GM18873 (cell line): ENCODE measurements at regions not wholly inside any gene's neighbourhood (a gene's known extent, or its start where the extent isn't known, plus 50 kb on each side); places are given as distances from the start of the nearest gene placed in this dataset.
"Not testable (repeated sequence)": the region's sequence is repeated elsewhere in the genome, so short reads cannot be mapped to it uniquely, and the experiment has no call there.

Source experiments
- ATAC-seq: cut with Tn5 transposase; IDR thresholded peaks from one replicate; pipeline ENCODE4 v1.9.1; 2021; ENCODE audit warnings: mild to moderate bottlenecking, moderate library complexity, moderate number of reproducible peaks; ENCODE audit not compliant: unreplicated experiment, low FRiP score

GRCh38 chr2:139469985-139470384, 689.8 kb upstream of the NXPH2 start:
- ATAC-seq = no peak

- ATAC-seq = no peak
Measured at GRCh38 chr2:139465789-139466188, 685.6 kb upstream of the NXPH2 start.

DNA sequence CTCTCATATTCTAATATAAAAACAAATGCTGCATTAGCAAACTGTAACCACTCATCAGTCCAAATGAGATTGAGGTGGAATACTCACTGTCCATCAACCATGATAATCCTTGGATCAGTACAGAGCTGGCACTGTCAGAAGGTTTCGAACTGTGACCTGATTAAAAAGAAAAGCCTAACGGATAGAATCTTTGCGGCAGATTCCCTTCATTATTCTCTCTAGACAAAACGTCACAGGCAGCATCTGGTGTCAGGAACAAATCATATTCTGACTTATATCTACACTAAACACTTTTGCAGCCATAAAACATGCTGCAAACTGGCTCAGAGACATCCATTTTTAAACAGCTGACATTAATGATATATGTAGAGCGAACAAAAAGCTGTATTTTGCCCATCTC, 677.7 kb upstream of the NXPH2 start:
- ATAC-seq = no peak

GRCh38 chr2:139454251-139454650, 674.1 kb upstream of the NXPH2 start:
- ATAC-seq = no peak

- no peak for ATAC-seq
Measured at GRCh38 chr2:139439100-139439499, 658.9 kb upstream of the NXPH2 start.

DNA sequence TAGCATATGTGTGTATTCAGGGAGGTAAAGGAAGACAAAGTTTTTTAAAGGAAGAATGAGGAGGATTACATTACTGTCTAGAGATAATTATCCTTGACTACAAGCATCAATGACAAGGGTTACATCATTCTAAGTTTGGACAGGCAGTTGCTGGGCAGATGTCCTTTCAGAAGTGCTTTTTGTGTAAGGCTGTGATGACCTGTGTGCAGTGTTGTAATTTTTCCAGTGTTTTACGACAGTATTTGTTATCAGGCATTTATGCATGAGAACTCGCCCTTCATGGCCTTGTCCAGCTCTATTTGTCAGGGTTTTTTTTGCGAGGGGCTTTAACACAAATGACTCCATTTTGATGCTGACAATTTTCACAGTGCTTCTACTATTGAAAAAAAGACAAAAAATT, 658.3 kb upstream of the NXPH2 start:
- no peak for ATAC-seq

GRCh38 chr2:139427164-139427563, 647.0 kb upstream of the NXPH2 start:
- no peak for ATAC-seq

DNA sequence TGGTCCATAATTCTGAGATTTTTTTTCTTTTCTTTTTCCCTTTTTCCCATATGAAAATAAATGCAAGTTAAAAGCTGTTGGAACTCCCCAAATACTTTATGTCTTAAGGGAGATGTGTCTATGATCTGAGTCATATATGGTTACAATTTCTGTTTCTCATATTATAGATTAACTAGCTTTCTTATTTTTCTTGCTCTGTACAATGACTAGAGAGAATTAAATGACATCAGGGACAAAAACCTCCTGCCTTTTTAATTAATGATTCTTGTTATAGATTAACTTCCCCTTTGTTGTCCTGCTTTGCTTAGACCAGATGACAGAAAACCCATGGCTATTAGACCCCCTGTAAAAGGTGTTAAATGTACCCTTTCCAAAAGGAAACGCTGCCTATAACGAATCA, 643.9 kb upstream of the NXPH2 start:
- ATAC-seq = no peak

DNA sequence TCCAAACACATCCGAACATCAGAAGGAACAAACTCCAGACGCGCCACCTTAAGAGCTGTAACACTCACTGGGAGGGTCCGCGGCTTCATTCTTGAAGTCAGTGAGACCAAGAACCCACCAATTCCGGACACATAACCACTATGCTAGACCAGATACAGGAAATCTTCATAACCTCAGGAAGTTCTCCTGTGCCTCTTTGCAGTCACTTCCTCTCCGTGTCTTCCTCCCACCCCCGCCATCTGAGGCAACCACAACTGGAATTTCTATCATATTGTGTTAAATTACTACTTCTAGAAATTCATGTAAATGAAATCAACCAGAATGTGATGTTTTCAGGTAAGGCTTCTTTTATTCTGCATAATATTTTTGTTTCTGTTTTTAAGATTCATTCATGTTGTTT, 631.0 kb upstream of the NXPH2 start:
- no peak for ATAC-seq

DNA sequence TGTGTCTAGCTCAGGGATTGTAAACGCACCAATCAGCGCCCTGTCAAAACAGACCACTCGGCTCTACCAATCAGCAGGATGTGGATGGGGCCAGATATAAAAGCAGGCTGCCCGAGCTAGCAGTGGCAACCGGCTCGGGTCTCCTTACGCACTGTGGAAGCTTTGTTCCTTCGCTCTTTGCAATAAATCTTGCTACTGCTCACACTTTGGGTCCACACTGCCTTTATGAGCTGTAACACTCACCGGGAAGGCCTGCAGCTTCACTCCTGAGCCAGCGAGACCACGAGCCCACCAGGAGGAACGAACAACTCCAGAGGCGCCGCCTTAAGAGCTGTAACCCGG, 630.6 kb upstream of the NXPH2 start:
- not testable (repeated sequence) for ATAC-seq

DNA sequence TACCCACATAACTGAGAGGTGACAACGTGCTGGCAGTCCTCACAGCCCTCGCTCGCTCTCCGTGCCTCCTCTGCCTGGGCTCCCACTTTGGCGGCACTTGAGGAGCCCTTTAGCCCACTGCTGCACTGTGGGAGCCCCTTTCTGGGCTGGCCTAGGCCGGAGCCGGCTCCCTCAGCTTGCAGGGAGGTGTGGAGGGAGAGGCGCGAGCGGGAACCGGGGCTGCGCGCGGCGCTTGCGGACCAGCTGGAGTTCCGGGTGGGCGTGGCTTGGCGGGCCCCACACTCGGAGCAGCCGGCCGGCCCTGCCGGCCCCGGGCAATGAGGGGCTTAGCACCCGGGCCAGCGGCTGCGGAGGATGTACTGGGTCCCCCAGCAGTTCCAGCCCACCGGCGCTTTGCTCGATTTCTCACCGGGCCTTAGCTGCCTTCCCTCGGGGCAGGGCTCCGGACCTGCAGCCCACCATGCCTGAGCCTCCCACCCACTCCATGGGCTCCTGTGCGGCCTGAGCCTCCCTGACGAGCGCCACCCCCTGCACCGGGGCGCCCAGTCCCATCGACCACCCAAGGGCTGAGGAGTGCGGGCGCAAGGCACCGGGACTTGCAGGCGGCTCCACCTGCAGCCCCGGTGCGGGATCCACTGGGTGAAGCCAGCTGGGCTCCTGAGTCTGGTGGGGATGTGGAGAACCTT, 630.1 kb upstream of the NXPH2 start:
- not testable (repeated sequence) for ATAC-seq

GRCh38 chr2:139409212-139409611, 629.0 kb upstream of the NXPH2 start:
- no peak for ATAC-seq

- ATAC-seq = no peak
Measured at GRCh38 chr2:139403948-139404347, 623.8 kb upstream of the NXPH2 start.

DNA sequence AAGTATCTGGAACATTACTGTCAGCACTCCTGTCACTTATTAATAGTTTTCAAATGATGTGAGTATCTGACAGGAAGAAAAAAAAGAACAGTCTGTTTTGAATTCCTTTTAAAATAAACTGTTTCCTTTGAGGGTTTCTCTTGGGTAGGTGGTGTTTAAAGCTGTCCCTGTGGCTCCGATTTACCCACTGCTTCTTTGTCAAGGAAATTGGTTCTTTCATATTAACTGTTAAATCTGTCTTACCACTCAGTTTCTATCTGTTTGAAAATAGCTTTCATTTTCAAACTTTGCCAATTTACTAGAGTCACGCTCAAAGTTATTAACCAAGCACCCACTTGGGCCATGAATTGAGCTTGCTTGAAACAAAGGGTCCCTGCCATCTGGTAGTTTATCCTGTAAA, 614.6 kb upstream of the NXPH2 start:
- no peak for ATAC-seq

DNA sequence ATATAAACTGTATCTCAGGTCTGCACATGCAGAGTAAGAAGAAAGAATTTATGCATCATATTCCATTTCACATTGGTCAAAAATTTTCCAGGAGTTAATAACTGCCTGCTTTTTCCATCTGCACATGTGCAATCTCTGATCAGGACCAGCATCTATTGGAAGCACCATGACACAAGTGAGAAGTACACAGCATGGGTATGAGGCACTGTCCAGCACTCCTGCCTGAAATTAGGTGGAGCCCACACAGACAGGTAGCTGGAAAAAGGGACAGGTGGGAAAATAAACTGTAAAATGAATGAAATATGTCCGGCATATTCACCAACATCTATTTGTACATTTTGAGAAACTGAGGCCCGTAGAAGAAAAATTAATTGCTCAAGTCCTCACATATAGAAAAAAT, 609.2 kb upstream of the NXPH2 start:
- ATAC-seq = no peak

- no peak for ATAC-seq
Measured at GRCh38 chr2:139386401-139386800, 606.2 kb upstream of the NXPH2 start.

GRCh38 chr2:139383532-139383931, 603.3 kb upstream of the NXPH2 start:
- ATAC-seq = no peak

DNA sequence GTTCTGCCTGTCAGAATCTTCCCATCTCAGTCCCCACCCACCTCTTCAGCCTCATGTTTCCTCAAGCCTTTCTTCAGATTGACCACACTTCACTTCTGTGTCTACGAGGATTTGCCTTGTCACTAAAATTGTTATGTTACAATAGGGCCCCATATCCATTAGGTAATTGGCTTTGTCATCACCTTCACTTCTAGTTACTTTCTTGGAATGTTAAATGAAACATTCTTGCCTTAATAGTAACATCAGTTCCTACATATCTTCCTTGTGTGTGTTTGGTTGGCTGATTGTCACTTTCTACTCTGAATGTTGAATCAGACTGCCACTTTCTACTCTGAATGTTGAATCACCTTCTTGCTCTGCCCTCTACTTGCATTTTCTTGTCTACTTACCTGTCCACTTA, 599.9 kb upstream of the NXPH2 start:
- ATAC-seq = no peak

DNA sequence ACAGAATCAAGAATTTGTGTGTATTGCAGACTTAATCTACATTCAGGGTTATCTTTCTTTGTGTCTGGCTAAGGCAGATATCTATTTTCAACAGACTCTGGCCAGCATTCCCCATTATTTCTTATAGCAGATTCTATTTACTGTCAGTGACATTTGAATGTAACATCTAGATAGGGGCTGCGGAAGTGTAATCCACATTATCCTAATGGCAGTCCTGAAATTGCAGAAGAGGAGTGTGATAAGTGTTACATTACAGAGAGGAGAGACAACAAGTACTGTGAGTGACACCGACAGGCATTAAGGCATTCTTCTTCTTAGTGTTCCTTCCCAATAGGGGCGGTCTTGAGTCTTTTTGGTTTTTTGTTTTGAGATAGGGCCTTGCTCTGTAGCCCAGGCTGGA, 598.2 kb upstream of the NXPH2 start:
- no peak for ATAC-seq

GRCh38 chr2:139374296-139374850, 594.2 kb upstream of the NXPH2 start:
- no peak for ATAC-seq

DNA sequence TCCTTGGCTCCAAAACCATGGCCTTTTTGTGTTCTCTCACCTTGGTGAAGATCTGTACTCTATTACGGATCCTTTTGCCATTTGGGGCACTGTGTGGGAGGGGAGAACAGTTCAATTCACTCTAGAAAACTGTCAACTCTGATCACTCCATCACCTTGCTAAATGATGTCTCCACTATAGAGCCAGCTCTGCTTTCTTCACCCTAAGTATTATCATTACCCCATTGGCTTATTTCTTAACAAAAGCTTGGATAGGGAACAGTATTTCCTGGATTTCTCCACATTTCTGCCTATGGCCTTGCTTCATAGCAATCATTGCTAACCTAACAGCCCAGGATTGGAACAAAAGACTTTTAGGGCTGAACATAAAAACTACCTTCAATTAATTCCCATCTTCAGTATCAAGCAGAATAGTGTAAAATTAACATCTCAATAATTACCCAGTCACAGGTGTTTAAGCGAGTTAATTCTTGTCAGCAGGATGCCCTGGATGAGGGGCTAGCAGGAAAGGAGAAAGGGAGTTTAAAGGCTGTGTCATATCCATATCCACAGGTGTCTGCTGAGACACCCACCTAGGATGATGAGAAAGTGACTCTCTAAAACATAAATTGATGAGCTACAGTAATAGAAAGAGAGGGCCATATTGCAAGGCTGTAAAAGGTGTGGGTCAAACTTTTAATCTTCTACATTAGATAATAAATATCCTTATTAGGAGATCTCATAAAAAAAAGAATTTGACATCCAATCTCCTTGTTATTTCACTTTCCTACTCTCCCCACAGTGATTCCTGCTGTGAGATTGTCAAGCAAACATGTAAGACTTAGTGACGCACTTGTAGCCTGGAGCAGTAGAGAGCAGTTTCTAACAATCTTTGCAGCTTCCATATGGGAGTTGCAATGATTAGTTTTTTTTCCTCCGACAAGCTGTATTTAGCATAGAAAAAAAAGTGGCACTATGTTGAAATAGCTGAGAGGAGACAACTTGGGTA, 589.5 kb upstream of the NXPH2 start:
- no peak for ATAC-seq

GRCh38 chr2:139367416-139367815, 587.2 kb upstream of the NXPH2 start:
- ATAC-seq = no peak
